SIG-M5 (cell line): ENCODE measurements at regions not wholly inside any gene's neighbourhood (a gene's known extent, or its start where the extent isn't known, plus 50 kb on each side); places are given as distances from the start of the nearest gene placed in this dataset.

ENCODE experiments used
- DNase-seq: peaks from one replicate; lab custom pipeline; 2025; lab: John Stamatoyannopoulos, UW

GRCh38 chr13:89602655-89603054 is 1744.8 kb upstream of the MIR17HG start:
- no peak for DNase-seq

DNA sequence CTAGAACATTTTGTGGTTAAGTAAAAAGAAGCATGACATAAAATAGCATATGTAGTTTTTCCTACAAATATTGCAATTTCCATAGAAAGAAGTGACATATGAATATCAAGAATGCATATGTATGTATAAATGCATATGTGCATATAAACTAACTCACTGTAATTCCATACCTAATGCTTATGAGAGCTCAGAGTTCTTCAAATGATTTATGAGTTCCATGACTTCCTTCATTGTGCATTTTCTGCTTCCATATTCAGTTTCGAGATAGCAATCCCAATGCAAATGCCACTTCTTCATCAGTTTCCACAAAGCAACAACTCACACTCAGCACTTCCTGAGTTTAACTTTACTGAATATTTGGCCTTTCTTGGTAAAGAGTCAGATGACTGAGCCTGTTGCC is 1744.3 kb upstream of the MIR17HG start:
- DNase-seq: no peak

DNA sequence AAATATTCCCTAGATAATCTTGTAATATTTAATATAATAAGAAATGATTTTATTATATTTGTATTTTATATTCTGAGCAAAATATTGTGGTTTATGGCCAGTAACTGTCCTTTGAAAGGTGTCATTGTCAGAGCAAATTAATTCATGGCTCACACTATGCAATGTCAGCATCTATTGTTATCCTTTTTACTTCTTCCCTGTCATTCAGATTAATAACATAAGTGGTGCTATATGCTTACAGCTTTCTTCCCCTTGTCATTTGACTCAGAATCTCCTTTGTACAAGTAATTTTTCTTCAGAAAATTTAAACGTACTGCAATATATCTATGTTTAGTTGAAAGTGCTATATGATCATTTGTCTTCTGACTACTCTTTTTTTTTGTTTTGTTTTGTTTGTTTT is 1738.2 kb upstream of the MIR17HG start:
- DNase-seq: no peak

GRCh38 chr13:89610331-89610730 is 1737.2 kb upstream of the MIR17HG start:
- DNase-seq: no peak

DNA sequence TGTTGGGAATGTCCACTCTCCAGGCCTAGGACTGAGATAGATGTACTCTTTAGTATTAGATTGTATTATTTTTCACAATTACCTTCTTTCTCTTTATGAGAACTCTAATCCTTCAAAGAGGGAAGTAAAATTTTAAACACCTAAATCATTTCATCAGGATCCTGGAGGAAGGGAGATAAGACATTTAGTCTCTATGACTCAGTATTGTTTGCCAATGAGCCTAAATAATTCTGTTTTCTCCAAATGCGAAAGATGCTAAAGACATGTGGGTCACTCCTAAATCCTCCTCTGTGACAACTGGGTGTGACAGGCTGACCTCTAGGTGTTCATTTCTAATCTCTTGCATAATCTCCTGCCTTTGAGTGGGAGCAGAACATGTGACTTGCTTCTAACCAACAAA is 1736.6 kb upstream of the MIR17HG start:
- no peak for DNase-seq

DNA sequence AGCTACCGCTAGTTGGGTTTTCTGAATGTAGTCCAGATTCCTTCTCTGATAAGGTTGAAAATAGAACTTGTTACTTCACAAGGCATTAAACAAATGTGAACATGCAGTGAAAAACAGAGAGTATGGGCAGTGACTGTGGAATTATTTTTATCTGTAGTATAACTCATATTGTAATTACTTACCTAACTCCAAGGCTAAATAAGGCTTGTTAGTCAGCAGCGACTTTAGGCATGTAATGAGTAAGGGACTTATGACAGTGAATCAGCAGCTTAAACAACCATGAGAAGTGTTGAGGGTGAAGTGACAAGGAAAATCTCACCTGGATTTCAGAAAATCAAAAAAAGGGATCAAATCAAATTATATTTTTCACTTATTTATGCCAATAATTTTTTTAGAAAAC is 1719.5 kb upstream of the MIR17HG start:
- DNase-seq: no peak

GRCh38 chr13:89628567-89628966 is 1718.9 kb upstream of the MIR17HG start:
- no peak for DNase-seq

- no peak for DNase-seq
These were observed 1697.3 kb upstream of the MIR17HG start for GRCh38 chr13:89650226-89650625.

DNA sequence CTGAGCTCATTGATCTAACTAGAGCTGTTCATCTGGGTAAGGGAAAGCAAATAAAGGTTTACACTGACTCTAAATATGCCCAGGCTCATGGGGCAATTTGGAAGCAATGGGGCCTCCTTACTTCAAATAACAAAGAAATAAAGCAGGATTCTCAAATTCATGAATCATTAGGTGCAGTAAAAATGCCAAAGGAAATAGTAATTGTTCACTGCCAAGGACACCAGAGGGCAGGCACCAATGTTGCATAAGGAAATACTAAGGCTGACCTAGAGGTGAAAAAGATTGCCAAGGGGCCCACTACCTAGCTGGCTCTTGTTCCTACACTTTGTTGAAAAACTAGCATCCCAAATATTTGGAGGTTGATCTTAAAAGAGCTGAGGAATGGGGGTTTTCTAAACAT is 1686.7 kb upstream of the MIR17HG start:
- DNase-seq: no peak

DNA sequence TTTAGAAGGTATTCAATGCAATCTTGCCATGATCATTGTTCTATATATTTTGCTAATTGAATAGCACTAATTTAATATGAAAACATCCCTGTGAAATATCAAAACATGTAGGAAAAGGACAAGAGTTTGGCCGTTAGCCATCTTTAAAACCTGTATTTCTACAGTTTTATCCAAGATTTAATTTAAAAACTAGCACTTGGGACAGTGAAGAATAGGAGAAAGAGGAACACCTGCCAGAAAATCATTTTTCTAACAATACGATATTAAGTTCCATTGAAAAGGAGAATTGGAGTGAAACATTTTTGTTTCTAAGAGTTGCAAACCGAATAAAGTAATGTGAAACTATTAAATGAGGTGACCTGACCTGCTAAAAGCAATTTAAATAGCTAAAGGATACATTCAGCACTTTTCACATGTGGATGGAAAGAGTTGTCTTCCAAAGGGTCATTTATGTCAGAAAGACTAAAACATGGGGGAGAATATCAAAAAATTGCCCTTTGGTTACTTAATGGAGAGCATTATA is 1673.6 kb upstream of the MIR17HG start:
- DNase-seq: no peak

- DNase-seq: no peak
These were observed 1668.9 kb upstream of the MIR17HG start for GRCh38 chr13:89678466-89679121.

- DNase-seq: no peak
These were observed 1662.6 kb upstream of the MIR17HG start for GRCh38 chr13:89684896-89685295.

- DNase-seq: no peak
These were observed 1661.3 kb upstream of the MIR17HG start for GRCh38 chr13:89686171-89686570.

- DNase-seq: no peak
These were observed 1660.4 kb upstream of the MIR17HG start for GRCh38 chr13:89687066-89687465.

DNA sequence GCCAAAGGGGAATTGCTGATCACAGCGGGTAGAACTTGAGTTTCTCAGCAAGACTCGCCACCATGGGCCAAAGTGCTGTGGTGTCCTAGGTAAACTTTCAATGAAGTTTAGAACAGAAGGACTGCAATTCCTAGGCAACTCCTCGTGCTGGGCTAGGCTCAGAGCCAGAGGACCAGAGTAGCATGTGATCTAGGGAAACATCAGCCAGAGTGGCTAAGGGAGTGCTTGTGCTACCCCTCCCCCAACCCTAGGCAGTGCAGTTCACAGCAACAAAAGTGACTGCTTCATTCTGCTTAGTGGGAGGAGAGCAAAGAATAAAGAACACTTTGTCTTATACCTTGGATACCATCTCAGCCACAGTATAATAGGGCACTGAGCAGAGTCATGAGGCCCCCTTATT is 1658.6 kb upstream of the MIR17HG start:
- DNase-seq: no peak

GRCh38 chr13:89694451-89694850 is 1653.0 kb upstream of the MIR17HG start:
- DNase-seq: no peak

DNA sequence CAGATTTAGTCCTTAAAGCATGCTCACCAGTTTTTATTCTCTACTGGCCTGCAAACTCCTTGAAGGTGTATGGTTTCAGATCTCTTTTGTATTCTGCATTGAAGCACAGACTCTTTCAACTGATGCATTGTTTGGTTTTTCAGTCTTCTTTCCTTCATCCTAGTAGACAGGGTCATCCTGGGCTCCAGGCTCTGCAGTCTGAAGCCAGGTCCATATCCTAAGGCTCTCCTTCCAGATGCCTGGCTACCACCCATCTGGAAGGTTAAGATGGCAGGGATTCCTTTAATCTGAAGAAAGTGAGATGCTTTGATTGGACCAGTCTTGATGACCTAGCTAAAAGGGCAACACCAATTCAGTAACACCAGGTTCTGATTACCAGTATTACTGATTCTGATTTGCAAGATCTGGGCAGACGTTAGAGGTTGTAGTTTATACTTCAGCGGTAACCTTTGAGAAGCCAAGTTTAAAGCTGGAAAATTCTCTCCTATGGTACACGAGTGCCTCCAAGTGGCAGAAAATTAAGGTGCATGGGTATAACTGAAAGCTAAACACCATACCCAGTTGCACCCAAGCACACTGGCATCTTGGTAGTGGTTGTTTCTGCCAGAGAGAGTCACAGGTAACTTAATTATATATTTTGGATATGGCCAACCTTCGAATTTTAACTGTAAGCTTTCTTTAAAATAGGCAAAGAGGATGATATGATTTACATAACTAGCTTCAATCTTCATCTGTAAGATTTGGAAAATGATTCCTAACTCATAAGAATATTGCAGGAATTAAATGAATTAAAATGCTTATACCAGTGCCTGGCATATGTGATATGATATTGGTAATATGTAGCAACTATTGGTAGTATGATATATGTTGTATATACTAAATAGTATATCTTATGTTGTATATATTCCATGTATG is 1651.9 kb upstream of the MIR17HG start:
- DNase-seq: no peak

DNA sequence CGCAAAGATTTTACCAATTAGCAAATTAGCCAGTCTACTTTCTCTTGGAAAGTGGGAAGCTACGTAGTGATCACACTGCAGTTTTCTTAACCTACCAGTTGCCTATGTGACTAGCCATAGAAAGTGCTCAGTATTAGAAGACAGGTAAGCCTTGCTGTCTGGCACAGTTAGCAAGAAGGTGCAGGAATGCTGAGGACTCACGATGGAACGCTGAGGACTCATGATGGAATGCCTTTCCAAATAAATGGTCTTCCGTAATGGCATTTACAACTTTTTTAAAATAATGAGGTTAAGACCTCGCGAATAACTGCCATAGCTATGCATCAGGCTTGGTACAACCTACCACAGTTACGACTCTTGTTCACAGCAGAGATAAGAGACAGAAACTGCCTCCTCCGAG is 1645.6 kb upstream of the MIR17HG start:
- DNase-seq: no peak

GRCh38 chr13:89704040-89704439 is 1643.4 kb upstream of the MIR17HG start:
- DNase-seq: no peak

- DNase-seq: no peak
These were observed 1639.5 kb upstream of the MIR17HG start for GRCh38 chr13:89708013-89708412.

- no peak for DNase-seq
These were observed 1626.3 kb upstream of the MIR17HG start for GRCh38 chr13:89721216-89721615.

GRCh38 chr13:89726690-89727435 is 1620.6 kb upstream of the MIR17HG start:
- DNase-seq: no peak

- no peak for DNase-seq
These were observed 1613.7 kb upstream of the MIR17HG start for GRCh38 chr13:89733829-89734228.
